ENCODE measurements at regions not wholly inside any gene's neighbourhood (a gene's known extent, or its start where the extent isn't known, plus 50 kb on each side); places are given as distances from the start of the nearest gene placed in this dataset.
A peak's percentile ranks its signal among the peaks of the same experiment; 100 is the strongest.

DNA sequence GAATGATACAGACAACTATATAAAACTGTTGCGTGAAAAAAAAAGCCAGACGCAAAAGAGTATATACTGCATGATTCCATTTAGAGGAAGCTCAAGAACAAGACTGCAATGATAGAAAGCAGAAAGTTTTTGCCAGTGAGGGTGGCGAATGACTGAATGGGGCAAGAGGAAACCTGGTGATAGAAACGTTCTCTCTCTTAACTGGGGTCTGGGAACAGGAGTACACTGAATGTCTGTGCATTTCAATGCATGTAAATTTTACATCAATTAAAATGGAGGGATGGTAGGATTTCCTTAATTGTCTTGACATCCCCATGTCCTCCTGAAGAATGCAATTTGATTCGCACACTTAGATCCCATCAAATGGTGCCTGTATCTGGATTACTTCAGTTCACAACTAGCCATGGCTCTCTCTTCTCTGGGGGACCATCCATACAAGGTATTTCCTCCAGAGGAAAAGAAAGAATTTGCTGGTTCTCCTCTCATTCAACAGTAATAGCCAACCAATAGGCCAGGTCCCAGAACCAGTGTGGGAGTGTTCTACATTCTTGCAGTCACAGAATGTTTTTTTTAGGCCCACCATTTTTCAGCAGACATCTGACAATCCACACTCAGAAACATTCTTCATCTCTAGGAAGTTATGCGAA is 221.0 kb upstream of the KLF14 start:
- POLR2A ChIA-PET (ENCODE audit: low non-redundant PET), result interaction anchor here (0.6 to 0.8 kb wide), 3 partner anchors 16 to 437 kb away, joined by 3 to 4 read pairs (median 3); no protein-coding TSS in a partner anchor
- peak overlapping the region; percentile 12 for H3K27ac ChIP-seq (ENCODE audit: low read depth, low read length, poor library complexity, severe bottlenecking)
- no TSS peak for BruUV-seq (replicated peaks)
- no peaks in the 10 kb centered on the region for H3K27me3 ChIP-seq (replicated peaks; ENCODE audit: insufficient read depth, low read depth, low read length, poor library complexity)
- H3K4me3 ChIP-seq (ENCODE audit: low read depth, low read length, poor library complexity, severe bottlenecking), result peak overlapping the region; percentile 61
- TF ChIP-seq EZH2 (IDR thresholded peaks at IDR 0.05; ENCODE audit: borderline replicate concordance, low read depth, low read length, poor library complexity, severe bottlenecking), result no peak
- TF ChIP-seq CTCF (conservative IDR thresholded peaks at IDR 0.05; ENCODE audit: low read depth, low read length), result no peak
- H3K36me3 ChIP-seq (ENCODE audit: insufficient read depth, low read length, poor library complexity, severe bottlenecking), result peaks cover 80% of the 10 kb centered on the region
- intact Hi-C loops (cut with micrococcal nuclease; ENCODE audit: unreplicated experiment), result loop anchor here (5.0 kb wide), 1 partner anchor 82 kb away; no protein-coding TSS in a partner anchor
- DNase-seq (ENCODE audit: low spot score), result no peak
- H3K4me1 ChIP-seq (ENCODE audit: insufficient read depth, low read length, poor library complexity, severe bottlenecking), result peaks cover 75% of the 10 kb centered on the region
- no peaks in the 10 kb centered on the region for H3K9me3 ChIP-seq (ENCODE audit: low read depth, low read length, poor library complexity, severe bottlenecking)
- CTCF ChIA-PET, result interaction anchor here (0.6 kb wide), 1 partner anchor 75 kb away, joined by 8 read pairs; no protein-coding TSS in a partner anchor

DNA sequence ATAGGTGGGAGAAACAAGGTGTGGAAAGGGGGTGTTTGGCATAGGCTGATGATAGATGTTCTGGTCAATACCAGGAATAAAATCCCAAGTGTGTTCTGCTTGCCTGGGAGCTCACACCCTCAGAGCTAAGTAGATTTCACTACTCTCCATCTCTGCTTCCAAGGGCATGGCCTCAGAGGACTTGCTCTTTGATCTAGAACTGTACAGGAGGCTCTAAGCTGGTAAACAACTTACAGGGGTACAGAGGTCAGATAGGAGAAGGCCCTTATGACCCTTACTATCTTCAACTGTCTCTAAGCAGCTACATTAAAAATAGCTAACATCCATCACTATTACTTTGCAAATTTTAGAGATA is 221.5 kb upstream of the KLF14 start:
- POLR2A ChIA-PET (ENCODE audit: low non-redundant PET), result interaction anchor here (0.5 to 0.8 kb wide), 3 partner anchors 74 to 655 kb away, joined by 3 read pairs; no protein-coding TSS in a partner anchor
- DNase-seq (ENCODE audit: low spot score), result no peak
- no peaks in the 10 kb centered on the region for H3K9me3 ChIP-seq (ENCODE audit: low read depth, low read length, poor library complexity, severe bottlenecking)
- H3K27ac ChIP-seq (ENCODE audit: low read depth, low read length, poor library complexity, severe bottlenecking), result peak overlapping the region; percentile 12
- TF ChIP-seq EZH2 (IDR thresholded peaks at IDR 0.05; ENCODE audit: borderline replicate concordance, low read depth, low read length, poor library complexity, severe bottlenecking), result no peak
- TF ChIP-seq CTCF (conservative IDR thresholded peaks at IDR 0.05; ENCODE audit: low read depth, low read length), result no peak
- peaks cover 70% of the 10 kb centered on the region for H3K4me1 ChIP-seq (ENCODE audit: insufficient read depth, low read length, poor library complexity, severe bottlenecking)
- H3K36me3 ChIP-seq (ENCODE audit: insufficient read depth, low read length, poor library complexity, severe bottlenecking), result peaks cover 76% of the 10 kb centered on the region
- CTCF ChIA-PET, result no interaction called here
- peak overlapping the region; percentile 61 for H3K4me3 ChIP-seq (ENCODE audit: low read depth, low read length, poor library complexity, severe bottlenecking)
- no TSS peak for BruUV-seq (replicated peaks)
- H3K27me3 ChIP-seq (replicated peaks; ENCODE audit: insufficient read depth, low read depth, low read length, poor library complexity), result no peaks in the 10 kb centered on the region
- intact Hi-C loops (cut with micrococcal nuclease; ENCODE audit: unreplicated experiment), result loop anchor here (5.0 kb wide), 1 partner anchor 82 kb away; no protein-coding TSS in a partner anchor

DNA sequence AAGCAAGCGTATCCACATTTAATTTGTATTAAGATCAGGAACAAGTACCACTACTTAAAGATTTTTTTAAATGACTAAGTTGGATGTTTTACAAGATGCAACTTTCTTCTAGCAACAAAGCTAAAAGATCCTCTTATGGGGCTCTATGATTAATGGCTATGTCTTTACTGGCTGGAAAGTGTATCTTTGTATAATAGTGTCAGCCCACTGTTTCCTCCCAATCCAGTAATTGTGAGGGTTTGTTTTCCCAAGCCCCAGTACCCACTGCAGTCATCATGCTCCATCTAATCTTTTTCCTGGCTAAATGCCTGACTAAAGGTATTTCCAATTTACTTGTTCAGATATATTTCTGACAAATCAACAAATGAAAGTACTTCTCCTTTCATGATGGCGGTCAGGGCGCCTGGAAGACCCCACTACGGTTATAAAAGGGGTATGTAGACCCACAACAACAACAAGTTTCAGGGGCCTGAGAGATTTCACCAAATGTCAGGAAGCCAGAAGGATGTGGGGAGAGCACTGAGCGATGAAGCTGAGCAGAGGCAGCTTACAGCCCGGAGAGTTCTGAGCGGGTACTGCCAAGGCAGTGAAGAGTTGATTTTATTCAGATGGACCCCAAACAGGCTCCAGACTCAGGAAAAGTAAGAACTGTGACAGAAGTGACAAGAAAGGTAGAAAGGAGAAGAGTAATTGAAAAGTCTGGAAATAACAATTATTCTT is 222.6 kb upstream of the KLF14 start:
- Histone ChIP-seq H3K4me1 (ENCODE audit: insufficient read depth, low read length, poor library complexity, severe bottlenecking) (peaks cover 66% of the 10 kb centered on the region), H3K27ac (ENCODE audit: low read depth, low read length, poor library complexity, severe bottlenecking) (peak overlapping the region; percentile 69), H3K9me3 (ENCODE audit: low read depth, low read length, poor library complexity, severe bottlenecking) (no peaks in the 10 kb centered on the region), H3K27me3 (replicated peaks; ENCODE audit: insufficient read depth, low read depth, low read length, poor library complexity) (no peaks in the 10 kb centered on the region), H3K36me3 (ENCODE audit: insufficient read depth, low read length, poor library complexity, severe bottlenecking) (peaks cover 65% of the 10 kb centered on the region), H3K4me3 (ENCODE audit: low read depth, low read length, poor library complexity, severe bottlenecking) (peak overlapping the region; percentile 61)
- no peak for TF ChIP-seq EZH2 (IDR thresholded peaks at IDR 0.05; ENCODE audit: borderline replicate concordance, low read depth, low read length, poor library complexity, severe bottlenecking)
- no peak for TF ChIP-seq CTCF (conservative IDR thresholded peaks at IDR 0.05; ENCODE audit: low read depth, low read length)
- DNase-seq (ENCODE audit: low spot score), result peak; percentile 49
- BruUV-seq (replicated peaks), result no TSS peak
- ChIA-PET CTCF (no interaction called here), POLR2A (ENCODE audit: low non-redundant PET) (interaction anchor here (0.5 kb wide), 1 partner anchor 22 kb away, joined by 3 read pairs; no protein-coding TSS in a partner anchor)
- intact Hi-C loops (cut with micrococcal nuclease; ENCODE audit: unreplicated experiment), result loop anchor here (5.0 kb wide), 1 partner anchor 81 kb away; no protein-coding TSS in a partner anchor

All from A673 (cell line).